Cardiac fibroblast (primary cell): ENCODE measurements at regions not wholly inside any gene's neighbourhood (a gene's known extent, or its start where the extent isn't known, plus 50 kb on each side); places are given as distances from the start of the nearest gene placed in this dataset.
"Not testable (repeated sequence)": the region's sequence is repeated elsewhere in the genome, so short reads cannot be mapped to it uniquely, and the experiment has no call there.

Experiments
- DNase-seq, 2 donors: peaks; one replicate each; pipeline versions ENCODE4 v3.0.0 to v3.0.0-alpha.2; 2010; ENCODE audit warnings: low read depth in 2 of 2
- H3K4me3 ChIP-seq, 2 donors: replicated peaks in 1 of 2; 1 replicate in 1 of 2; 2 replicates in 1 of 2; pipeline ENCODE4 v1.5.1; 2011; ENCODE audit warnings: low read depth in 2 of 2, low read length in 2 of 2, mild to moderate bottlenecking in 2 of 2, moderate library complexity in 1 of 2
- CTCF ChIP-seq: IDR thresholded peaks from one replicate; pipeline ENCODE4 v1.5.1; 2011; ENCODE audit warnings: low read depth, mild to moderate bottlenecking, low read length, inconsistent platforms

- no peak for DNase-seq
- TF ChIP-seq CTCF = no peak
- no peak overlapping the region for H3K4me3 ChIP-seq
Observed at GRCh38 chr4:126182786-126183185, 868.0 kb downstream of the FAT4 start.

- TF ChIP-seq CTCF = no peak
- no peak overlapping the region for H3K4me3 ChIP-seq
- no peak for DNase-seq
Observed at GRCh38 chr4:126183206-126183605, 868.5 kb downstream of the FAT4 start.

GRCh38 chr4:126191536-126191935 is 876.8 kb downstream of the FAT4 start:
- no peak overlapping the region for H3K4me3 ChIP-seq
- no peak for TF ChIP-seq CTCF
- DNase-seq = no peak

- DNase-seq = no peak
- H3K4me3 ChIP-seq = no peak overlapping the region
- TF ChIP-seq CTCF = no peak
Observed at GRCh38 chr4:126192506-126192905, 877.8 kb downstream of the FAT4 start.

GRCh38 chr4:126201251-126202138 is 886.7 kb downstream of the FAT4 start:
- not testable (repeated sequence) for H3K4me3 ChIP-seq, DNase-seq

- no peak for DNase-seq
- TF ChIP-seq CTCF = no peak
- H3K4me3 ChIP-seq = no peak overlapping the region
Observed at GRCh38 chr4:126202226-126202625, 887.5 kb downstream of the FAT4 start.

GRCh38 chr4:126207910-126208309 is 893.2 kb downstream of the FAT4 start:
- no peak overlapping the region for H3K4me3 ChIP-seq
- DNase-seq = no peak
- no peak for TF ChIP-seq CTCF
